Endothelial cell of umbilical vein (primary cell): ENCODE measurements at regions not wholly inside any gene's neighbourhood (a gene's known extent, or its start where the extent isn't known, plus 50 kb on each side); places are given as distances from the start of the nearest gene placed in this dataset.

Source experiments
- BruUV-seq: library from RNA; stranded (reverse); fragments of 400-500 nt; replicated peaks from 2 replicates; lab custom pipeline; 2021; lab: Mats Ljungman, UMichigan
- CTCF ChIA-PET: fragments of 300-600, 350-600 bp; sonication (Branson Sonifier 250); formaldehyde crosslinking; loops from one replicate; lab custom pipeline; 2021; ENCODE audit warnings: antibody characterized with exemption, inconsistent platforms; lab: Charles Lee
- POLR2A ChIA-PET: fragments of 300-600, 350-600 bp; sonication (Branson Sonifier 250); formaldehyde crosslinking; loops from one replicate; lab custom pipeline; 2021; ENCODE audit warnings: antibody characterized with exemption, inconsistent platforms; lab: Charles Lee
- DNase-seq: peaks from one replicate; pipeline ENCODE4 v3.0.0-alpha.2; 2011; ENCODE audit warnings: low read depth, low spot score
- FAIRE-seq: peaks from 2 replicates; lab custom pipeline; 2011; peaks lifted over from hg19 to GRCh38; lab: Jason Lieb, UNC
- H2AFZ ChIP-seq: 2 replicates; pipeline ENCODE4 v1.6.0; 2012; ENCODE audit warnings: low read depth, low read length, control low read depth, inconsistent platforms
- H3K27ac ChIP-seq: 2 replicates; pipeline ENCODE4 v1.5.1; 2011; ENCODE audit warnings: low read depth, mild to moderate bottlenecking, control low read depth, low read length, moderate library complexity; ENCODE audit not compliant: insufficient read depth
- H3K27me3 ChIP-seq, 2 experiments: 2 replicates each; pipeline versions ENCODE4 v1.6.0 to v1.6.1; 2011; ENCODE audit warnings: low read length in 2 of 2, mixed read lengths in 1 of 2; ENCODE audit not compliant: control insufficient read depth in 2 of 2, insufficient read depth in 2 of 2
- H3K36me3 ChIP-seq, 2 experiments: 2 replicates in 1 of 2; 3 replicates in 1 of 2; pipeline ENCODE4 v1.5.1; 2011; ENCODE audit warnings: low read length in 2 of 2, mild to moderate bottlenecking in 1 of 2, moderate library complexity in 1 of 2; ENCODE audit not compliant: control insufficient read depth in 2 of 2, insufficient read depth in 2 of 2; ENCODE audit errors: extremely low read depth in 1 of 2
- H3K4me1 ChIP-seq: 3 replicates; pipeline ENCODE4 v1.5.1; 2011; ENCODE audit warnings: mild to moderate bottlenecking, low read length; ENCODE audit not compliant: control insufficient read depth, insufficient read depth; ENCODE audit errors: extremely low read depth
- H3K4me2 ChIP-seq: 2 replicates; pipeline ENCODE4 v1.6.1; 2011; ENCODE audit warnings: low read length, control low read depth, mixed read lengths; ENCODE audit not compliant: insufficient read depth
- H3K4me3 ChIP-seq, 3 experiments: fragments of 200-600 bp in 1 of 3; sonication (generic), shearing (Covaris generic) in 1 of 3; replicated peaks in 1 of 3; 2 replicates each; pipeline ENCODE4 v1.5.1; 2011 to 2016; ENCODE audit warnings: control low read depth in 3 of 3, low read length in 3 of 3, mild to moderate bottlenecking in 2 of 3, inconsistent platforms in 1 of 3, low read depth in 1 of 3, moderate library complexity in 1 of 3; ENCODE audit not compliant: insufficient read depth in 1 of 3
- H3K79me2 ChIP-seq: 2 replicates; pipeline ENCODE4 v1.6.0; 2012; ENCODE audit warnings: low read length, inconsistent platforms; ENCODE audit not compliant: control insufficient read depth, insufficient read depth
- H3K9ac ChIP-seq: replicated peaks from 2 replicates; pipeline ENCODE3; 2011; ENCODE audit warnings: low read length, control low read depth; ENCODE audit not compliant: insufficient read depth; ENCODE audit errors: extremely low read depth
- H3K9me1 ChIP-seq: replicated peaks from 3 replicates; pipeline ENCODE4 v1.6.0; 2011; ENCODE audit warnings: mild to moderate bottlenecking, low read length; ENCODE audit not compliant: control insufficient read depth, insufficient read depth; ENCODE audit errors: extremely low read depth
- H3K9me3 ChIP-seq: replicated peaks from 2 replicates; pipeline ENCODE4 v1.5.1; 2012; ENCODE audit warnings: low read length, inconsistent platforms; ENCODE audit not compliant: control insufficient read depth, insufficient read depth
- H4K20me1 ChIP-seq: replicated peaks from 2 replicates; pipeline ENCODE3; 2011; ENCODE audit warnings: mild to moderate bottlenecking, low read length; ENCODE audit not compliant: control insufficient read depth, insufficient read depth; ENCODE audit errors: extremely low read depth
- CTCF ChIP-seq, 2 donors: IDR thresholded peaks; 1 replicate in 1 of 2; 2 replicates in 1 of 2; pipeline ENCODE4 v1.5.1; 2011; ENCODE audit warnings: low read length in 2 of 2, mild to moderate bottlenecking in 2 of 2, moderate library complexity in 2 of 2, control low read depth in 1 of 2, inconsistent platforms in 1 of 2, low read depth in 1 of 2; ENCODE audit not compliant: insufficient read depth in 1 of 2; ENCODE audit errors: extremely low read depth in 1 of 2
- EZH2 ChIP-seq: IDR thresholded peaks from 2 replicates; pipeline ENCODE4 v1.6.1; 2012; ENCODE audit warnings: borderline replicate concordance, low read depth, mild to moderate bottlenecking, moderate library complexity, low read length, inconsistent platforms; ENCODE audit not compliant: severe bottlenecking
- FOS ChIP-seq: IDR thresholded peaks from 2 replicates; pipeline ENCODE4 v1.6.1; 2011; ENCODE audit warnings: mild to moderate bottlenecking, low read length, moderate library complexity, borderline replicate concordance; ENCODE audit not compliant: insufficient read depth
- GATA2 ChIP-seq: IDR thresholded peaks from 2 replicates; pipeline ENCODE4 v1.7.0; 2011; ENCODE audit warnings: low read depth, mild to moderate bottlenecking, moderate library complexity, mixed read lengths, low read length; ENCODE audit not compliant: insufficient read length, insufficient read depth
- JUN ChIP-seq: IDR thresholded peaks from 2 replicates; pipeline ENCODE4 v1.6.1; 2011; ENCODE audit warnings: borderline replicate concordance, low read depth; ENCODE audit not compliant: insufficient read length, insufficient read depth
- MAX ChIP-seq: IDR thresholded peaks from 2 replicates; pipeline ENCODE4 v1.6.1; 2011; ENCODE audit not compliant: insufficient read depth, insufficient read length
- MYC ChIP-seq: IDR thresholded peaks from one replicate; pipeline ENCODE4 v1.6.1; 2011; ENCODE audit warnings: mild to moderate bottlenecking, low read depth, low read length
- POLR2A ChIP-seq: IDR thresholded peaks from 2 replicates; pipeline ENCODE4 v1.6.1; 2012; ENCODE audit warnings: low read depth, mild to moderate bottlenecking, control low read depth, low read length
- POLR2AphosphoS5 ChIP-seq: IDR thresholded peaks from 2 replicates; pipeline ENCODE4 v1.6.1; 2012; ENCODE audit warnings: low read depth, mild to moderate bottlenecking, control low read depth, low read length, moderate library complexity; ENCODE audit not compliant: insufficient read depth
- dilution Hi-C: fragments of 300-500 bp; cut with MboI; formaldehyde crosslinking; loops from one replicate; pipeline ENCODE4 v1.15.0; 2019; ENCODE audit warnings: low sequenced_read_pairs; ENCODE audit not compliant: extremely low pct_ligation_motif_present
- intact Hi-C: fragments of 100-400 bp; cut with micrococcal nuclease; formaldehyde crosslinking; loops from one replicate; pipeline ENCODE4 v1.10.0; 2022

- no peak overlapping the region for H2AFZ ChIP-seq
- ChIA-PET CTCF (no interaction called here), POLR2A (no interaction called here)
- H3K4me1 ChIP-seq = no peaks in the 10 kb centered on the region
- H3K4me2 ChIP-seq = no peak overlapping the region
- H3K79me2 ChIP-seq = no peaks in the 10 kb centered on the region
- H3K9me1 ChIP-seq = no peaks in the 10 kb centered on the region
- H4K20me1 ChIP-seq = no peaks in the 10 kb centered on the region
- intact Hi-C loops = no loop called here
- no peak overlapping the region for H3K27ac ChIP-seq
- no TSS peak for BruUV-seq
- H3K27me3 ChIP-seq = no peaks in the 10 kb centered on the region
- no peak overlapping the region for H3K9ac ChIP-seq
- no peaks in the 10 kb centered on the region for H3K9me3 ChIP-seq
- DNase-seq (no peak), FAIRE-seq (no peak)
- dilution Hi-C loops = no loop called here
- TF ChIP-seq MYC (no peak), JUN (no peak), MAX (no peak), POLR2A (no peak), POLR2AphosphoS5 (no peak), EZH2 (no peak), GATA2 (no peak)
- H3K36me3 ChIP-seq = no peaks in the 10 kb centered on the region
- H3K4me3 ChIP-seq = no peak overlapping the region
These were observed 111.1 kb upstream of the CBLB start for GRCh38 chr3:105979961-105980360.

GRCh38 chr3:105982207-105982606 is 113.4 kb upstream of the CBLB start:
- intact Hi-C loops = no loop called here
- DNase-seq (no peak), FAIRE-seq (no peak)
- no peak overlapping the region for H2AFZ ChIP-seq
- no peaks in the 10 kb centered on the region for H3K9me1 ChIP-seq
- no peaks in the 10 kb centered on the region for H3K4me1 ChIP-seq
- ChIA-PET POLR2A (no interaction called here), CTCF (no interaction called here)
- H3K36me3 ChIP-seq = no peaks in the 10 kb centered on the region
- no peaks in the 10 kb centered on the region for H3K27me3 ChIP-seq
- H3K4me3 ChIP-seq = no peak overlapping the region
- H4K20me1 ChIP-seq = no peaks in the 10 kb centered on the region
- no peak overlapping the region for H3K4me2 ChIP-seq
- no peaks in the 10 kb centered on the region for H3K79me2 ChIP-seq
- H3K9ac ChIP-seq = no peak overlapping the region
- no peak overlapping the region for H3K27ac ChIP-seq
- TF ChIP-seq MAX (no peak), GATA2 (no peak), FOS (no peak), POLR2AphosphoS5 (no peak), JUN (no peak), POLR2A (no peak), CTCF (IDR thresholded peaks at IDR 0.05; ENCODE audit: extremely low read depth in 1 of 2, insufficient read depth in 1 of 2, low read depth in 1 of 2, low read length in 2 of 2) (no peak), MYC (no peak), EZH2 (no peak)
- no peaks in the 10 kb centered on the region for H3K9me3 ChIP-seq
- BruUV-seq = no TSS peak
- dilution Hi-C loops = no loop called here
